ENCODE measurements at regions not wholly inside any gene's neighbourhood (a gene's known extent, or its start where the extent isn't known, plus 50 kb on each side); places are given as distances from the start of the nearest gene placed in this dataset.

DNA sequence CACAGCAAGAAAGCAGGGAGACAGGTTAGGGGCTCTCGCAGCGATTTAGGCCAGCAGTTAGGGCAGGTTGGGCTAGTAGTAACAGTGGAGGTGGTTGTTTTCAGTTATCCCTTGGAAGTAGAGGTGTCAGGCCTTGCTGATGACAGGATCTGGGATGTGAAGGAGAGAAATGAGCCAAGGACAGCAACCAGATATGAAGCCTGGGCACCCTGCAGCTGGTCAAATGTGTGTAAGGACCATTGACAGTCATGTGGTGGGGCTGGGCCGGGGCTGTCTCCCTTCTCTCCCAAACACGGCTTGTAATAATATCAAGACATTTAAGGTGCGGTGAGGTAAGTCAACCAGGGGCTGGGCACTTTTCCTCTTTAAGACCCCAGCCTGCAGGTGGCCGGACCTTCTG is 112.5 kb upstream of the IGFBP3 start:
- TF ChIP-seq GATA2 (IDR thresholded peaks at IDR 0.05; ENCODE audit: low read depth, low read length) (no peak), GATA3 (IDR thresholded peaks at IDR 0.05; ENCODE audit: low read depth, low read length) (no peak)

DNA sequence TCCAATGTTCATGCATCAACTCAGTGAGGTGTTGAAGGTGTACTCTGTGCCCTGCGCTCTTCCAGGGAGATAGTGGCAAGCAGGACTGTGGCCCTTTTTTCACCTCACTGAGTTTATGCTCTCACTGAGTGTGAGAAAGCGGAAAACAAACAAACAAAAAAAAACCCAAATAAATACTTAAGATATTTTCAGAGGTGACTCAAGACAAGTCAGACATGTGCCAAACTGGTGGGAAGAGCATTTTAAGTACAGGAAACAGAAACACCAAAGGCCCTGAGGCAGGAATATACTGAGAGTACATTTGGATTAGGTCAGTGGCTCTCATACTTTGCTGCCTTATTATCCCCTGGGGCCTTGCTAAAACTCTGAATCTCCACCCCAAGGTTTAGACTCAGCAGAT is 111.9 kb upstream of the IGFBP3 start:
- TF ChIP-seq GATA3 (IDR thresholded peaks at IDR 0.05; ENCODE audit: low read depth, low read length) (no peak), GATA2 (IDR thresholded peaks at IDR 0.05; ENCODE audit: low read depth, low read length) (no peak)

DNA sequence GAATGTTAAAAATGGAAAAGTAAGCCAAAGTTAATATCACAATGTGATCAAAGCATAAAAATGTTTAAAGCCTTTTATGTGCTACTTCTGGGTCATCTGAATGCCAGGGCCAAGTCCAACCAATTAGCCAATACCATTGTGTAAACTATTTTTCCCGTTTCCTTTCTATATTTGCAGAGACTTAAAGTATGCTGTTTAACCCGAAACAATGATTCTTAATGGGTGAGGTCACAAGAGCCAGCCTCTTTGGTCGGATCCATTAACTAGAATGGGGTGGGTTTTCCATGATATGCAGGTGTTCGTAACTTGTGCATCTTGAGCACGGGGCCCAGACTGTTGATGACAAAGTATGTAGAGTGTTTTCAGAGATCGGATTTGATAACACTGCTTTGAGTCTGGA is 111.3 kb upstream of the IGFBP3 start:
- no peak; the same call in 1 of the 2 replicates for TF ChIP-seq GATA2 (IDR thresholded peaks at IDR 0.05; ENCODE audit: low read depth, low read length)
- TF ChIP-seq GATA3 (IDR thresholded peaks at IDR 0.05; ENCODE audit: low read depth, low read length): no peak

DNA sequence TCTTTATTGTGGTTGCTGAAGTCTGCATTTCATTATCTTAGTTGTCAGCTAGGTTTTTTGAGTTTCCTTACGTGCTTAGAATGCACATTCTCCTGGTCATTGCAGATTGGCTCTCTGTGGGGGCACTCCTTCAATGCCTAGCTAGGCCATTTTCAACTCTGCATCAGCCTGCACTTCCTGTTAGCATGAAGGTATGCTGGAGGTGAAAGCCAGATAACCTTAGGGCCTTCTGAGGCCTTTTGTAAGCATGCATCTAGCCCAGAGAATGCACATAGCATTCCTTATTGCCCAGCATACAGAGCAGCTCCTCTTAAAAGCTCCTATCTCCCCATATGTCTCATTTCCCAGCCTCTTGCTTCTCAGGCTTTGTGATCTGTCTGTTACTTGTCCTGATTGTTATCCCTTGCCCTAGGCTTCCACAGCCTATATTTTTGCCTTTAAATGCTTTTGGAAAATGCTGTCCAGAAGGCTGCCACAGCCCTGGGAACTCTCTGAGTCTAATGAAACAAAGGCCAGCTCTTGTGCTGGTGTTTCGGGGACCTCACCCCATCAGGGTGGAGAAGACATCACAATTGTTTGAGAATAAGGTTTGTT is 108.1 kb upstream of the IGFBP3 start:
- peak; percentile 44; the same call in 1 of the 2 replicates for TF ChIP-seq GATA3 (IDR thresholded peaks at IDR 0.05; ENCODE audit: low read depth, low read length)
- TF ChIP-seq GATA2 (IDR thresholded peaks at IDR 0.05; ENCODE audit: low read depth, low read length): peak; percentile 76; the same call in 1 of the 2 replicates

DNA sequence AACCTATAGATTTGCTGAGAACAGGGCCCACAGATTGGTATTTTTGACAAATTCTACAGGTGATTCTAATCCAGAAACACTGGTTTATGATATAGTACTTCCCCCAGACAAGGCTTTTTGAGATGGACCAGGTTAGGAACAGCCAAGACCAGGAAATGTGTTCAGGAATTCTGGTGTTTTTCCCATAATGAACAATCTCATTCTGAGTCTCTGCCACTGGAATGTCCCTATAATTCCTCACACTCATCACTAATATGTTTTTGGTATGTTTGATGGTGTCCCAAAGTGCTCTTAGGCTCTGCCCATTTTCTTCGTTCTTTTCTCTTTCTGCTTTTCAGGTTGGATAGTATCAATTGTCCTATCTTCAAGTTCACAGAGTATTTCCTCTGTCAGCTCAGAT is 107.2 kb upstream of the IGFBP3 start:
- TF ChIP-seq GATA2 (IDR thresholded peaks at IDR 0.05; ENCODE audit: low read depth, low read length) (no peak), GATA3 (IDR thresholded peaks at IDR 0.05; ENCODE audit: low read depth, low read length) (no peak)

DNA sequence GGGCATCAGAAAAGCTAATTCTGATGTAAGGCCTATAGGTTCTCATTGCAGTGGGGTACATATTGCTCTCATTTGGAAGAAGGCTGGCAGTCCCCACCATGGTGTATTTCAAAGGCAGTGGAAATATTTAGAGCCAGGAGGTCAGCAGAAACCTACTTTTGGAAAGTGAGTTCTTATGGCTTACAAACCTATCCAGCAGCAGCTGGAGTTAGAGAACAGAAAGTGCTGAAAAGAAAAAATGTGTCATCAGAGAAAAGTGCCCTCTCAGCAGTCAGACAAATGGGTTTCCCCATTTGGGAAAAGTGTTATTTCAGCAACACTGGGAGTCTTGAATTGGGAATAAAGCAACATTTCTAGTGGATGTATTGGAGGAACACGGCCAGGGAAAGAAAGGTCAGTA is 105.7 kb upstream of the IGFBP3 start:
- TF ChIP-seq GATA2 (IDR thresholded peaks at IDR 0.05; ENCODE audit: low read depth, low read length) (no peak), GATA3 (IDR thresholded peaks at IDR 0.05; ENCODE audit: low read depth, low read length) (no peak)

DNA sequence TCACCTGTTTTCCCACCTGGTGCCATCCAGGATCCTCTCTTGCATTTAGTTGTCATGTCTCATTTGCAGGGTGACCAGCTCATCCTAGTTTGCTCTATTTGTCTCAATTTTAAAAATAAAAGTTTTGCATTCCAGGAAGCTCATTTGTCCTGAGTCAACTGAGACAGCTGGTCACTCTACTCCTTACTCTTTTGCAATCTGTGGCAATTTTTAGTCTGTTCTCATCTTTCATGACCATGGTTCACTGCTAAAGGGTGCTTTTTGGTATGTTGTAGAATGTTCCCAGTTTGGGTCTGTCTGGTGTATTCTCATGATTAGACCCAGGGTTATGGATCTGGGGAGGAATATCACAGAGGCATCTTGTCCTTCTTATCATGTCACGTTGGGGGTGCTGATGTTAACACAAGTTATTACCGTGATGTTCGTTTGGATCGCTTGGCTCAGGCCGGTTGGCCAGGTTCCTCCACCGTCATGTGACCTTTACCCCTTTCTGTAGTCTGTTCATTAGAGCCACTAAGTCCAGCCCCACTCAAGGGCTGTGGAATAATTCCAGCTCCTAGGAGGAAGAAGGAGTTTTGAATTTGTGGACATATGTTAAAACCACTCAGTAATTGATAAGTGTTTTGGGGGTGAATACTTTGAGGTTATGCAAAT is 103.3 kb upstream of the IGFBP3 start:
- no peak for TF ChIP-seq GATA3 (IDR thresholded peaks at IDR 0.05; ENCODE audit: low read depth, low read length)

DNA sequence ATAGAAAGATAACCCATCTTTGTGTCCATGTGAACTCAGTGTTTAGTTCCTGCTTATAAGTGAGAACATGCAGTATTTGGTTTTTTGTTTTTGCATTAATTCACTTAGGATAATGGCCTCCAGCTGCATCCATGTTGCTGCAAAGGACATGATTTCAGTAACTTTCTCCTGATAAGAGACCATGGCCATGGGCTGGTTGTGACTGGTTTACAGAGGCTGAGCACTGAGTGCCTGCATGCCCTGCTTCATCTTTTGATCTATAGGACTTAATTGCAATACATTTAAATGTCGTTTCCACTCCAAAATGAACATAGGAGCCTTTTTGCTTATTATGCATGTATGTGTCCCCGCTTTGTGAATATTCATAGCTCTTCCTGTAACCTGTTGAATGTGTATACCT is 101.3 kb upstream of the IGFBP3 start:
- TF ChIP-seq GATA3 (IDR thresholded peaks at IDR 0.05; ENCODE audit: low read depth, low read length): peak; percentile 13; the same call in 1 of the 2 replicates
- peak; percentile 62 for TF ChIP-seq GATA2 (IDR thresholded peaks at IDR 0.05; ENCODE audit: low read depth, low read length)

DNA sequence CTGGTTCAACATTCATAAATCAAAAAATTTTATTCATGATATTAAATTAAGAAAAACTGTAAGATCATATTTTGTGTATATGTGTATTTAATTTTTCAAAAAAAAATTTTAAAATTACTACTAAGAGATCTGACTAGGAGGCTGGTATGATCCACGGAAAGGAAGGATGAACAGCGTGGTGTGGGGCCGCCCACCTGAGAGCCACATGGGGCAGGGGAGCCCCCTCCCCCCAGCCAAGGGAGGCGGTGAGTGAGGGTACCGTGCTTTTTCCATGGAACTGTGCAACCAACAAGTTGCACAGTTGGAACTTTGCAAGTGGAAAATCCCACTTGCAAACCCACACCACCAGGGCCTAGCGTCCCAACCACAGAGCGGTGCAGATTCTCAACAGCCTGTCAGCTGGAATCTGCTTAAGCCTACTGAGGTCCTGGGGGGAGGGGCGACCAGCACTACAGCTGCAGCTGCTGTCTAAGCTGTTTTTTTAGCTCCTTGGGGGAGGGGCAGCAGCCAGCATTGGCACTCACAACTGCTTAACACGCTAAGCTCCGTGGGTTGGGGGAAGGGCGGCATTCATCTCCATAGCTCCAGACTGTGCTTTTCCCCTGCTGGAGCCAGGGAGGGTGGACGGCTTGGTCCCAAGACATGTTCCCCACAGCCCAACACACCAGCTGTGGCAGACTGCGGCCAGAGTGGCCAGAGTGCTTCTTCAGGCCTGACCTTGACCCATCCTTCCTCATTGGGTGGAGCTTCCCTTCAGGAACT is 94.2 kb upstream of the IGFBP3 start:
- TF ChIP-seq GATA3 (IDR thresholded peaks at IDR 0.05; ENCODE audit: low read depth, low read length) (no peak), GATA2 (IDR thresholded peaks at IDR 0.05; ENCODE audit: low read depth, low read length) (no peak)

DNA sequence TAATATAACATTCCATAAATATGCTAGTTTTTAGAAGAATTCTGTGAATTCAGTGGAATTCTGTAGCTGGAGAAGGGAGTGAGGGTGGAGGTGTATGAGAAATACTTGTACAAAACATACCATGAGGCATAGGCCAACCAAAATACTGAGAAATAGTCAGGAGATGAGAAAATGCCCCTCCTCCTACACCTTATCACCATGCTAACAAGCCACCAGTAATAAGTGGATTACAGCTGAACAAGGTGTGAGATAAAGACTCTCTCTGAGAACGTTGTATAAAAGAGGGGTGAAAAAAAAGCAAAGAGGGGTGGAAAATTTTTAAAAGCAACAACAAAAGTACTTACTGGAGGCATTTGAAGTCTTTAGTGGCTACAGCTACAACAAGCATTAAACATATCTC is 90.4 kb upstream of the IGFBP3 start:
- TF ChIP-seq GATA3 (IDR thresholded peaks at IDR 0.05; ENCODE audit: low read depth, low read length) (no peak), GATA2 (IDR thresholded peaks at IDR 0.05; ENCODE audit: low read depth, low read length) (no peak)

DNA sequence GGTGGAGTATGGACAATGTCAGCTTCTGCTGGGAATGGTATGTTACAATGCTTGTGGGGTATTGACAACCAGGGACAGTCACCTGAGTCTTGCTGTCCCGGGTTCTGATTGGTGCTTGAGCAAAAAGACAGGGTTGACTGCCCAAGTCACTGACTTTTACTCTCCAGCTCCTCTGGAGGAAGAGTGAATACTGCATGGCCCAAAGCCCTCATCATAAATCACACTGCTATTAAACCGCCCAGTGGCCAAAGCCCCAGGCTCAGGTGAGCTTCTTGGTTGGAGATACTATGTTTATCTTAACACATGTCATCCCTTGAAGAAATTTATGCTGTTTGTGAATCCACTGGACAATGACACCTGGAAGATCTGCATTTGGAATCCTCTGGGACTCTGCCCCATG is 90.0 kb upstream of the IGFBP3 start:
- no peak for TF ChIP-seq GATA2 (IDR thresholded peaks at IDR 0.05; ENCODE audit: low read depth, low read length)
- no peak for TF ChIP-seq GATA3 (IDR thresholded peaks at IDR 0.05; ENCODE audit: low read depth, low read length)

DNA sequence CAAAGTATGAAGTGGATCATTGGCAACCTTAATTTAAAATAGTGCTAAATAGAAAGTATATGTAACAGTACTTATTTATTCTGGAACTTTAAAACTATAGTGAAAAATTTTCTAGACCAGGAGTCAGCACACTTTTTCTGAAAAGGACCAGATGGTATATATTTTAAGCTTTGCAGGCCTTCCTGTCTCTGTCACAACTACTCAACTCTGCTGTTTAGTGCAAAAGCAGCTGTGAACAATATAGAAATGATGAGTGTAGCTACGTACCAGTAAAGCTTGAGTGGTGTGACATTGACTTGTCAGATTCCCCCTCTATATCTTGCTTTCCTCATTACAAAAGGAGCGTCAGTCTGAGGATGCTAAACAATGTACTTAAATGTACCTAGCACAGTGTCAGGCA is 88.1 kb upstream of the IGFBP3 start:
- no peak for TF ChIP-seq GATA3 (IDR thresholded peaks at IDR 0.05; ENCODE audit: low read depth, low read length)
- TF ChIP-seq GATA2 (IDR thresholded peaks at IDR 0.05; ENCODE audit: low read depth, low read length): no peak

DNA sequence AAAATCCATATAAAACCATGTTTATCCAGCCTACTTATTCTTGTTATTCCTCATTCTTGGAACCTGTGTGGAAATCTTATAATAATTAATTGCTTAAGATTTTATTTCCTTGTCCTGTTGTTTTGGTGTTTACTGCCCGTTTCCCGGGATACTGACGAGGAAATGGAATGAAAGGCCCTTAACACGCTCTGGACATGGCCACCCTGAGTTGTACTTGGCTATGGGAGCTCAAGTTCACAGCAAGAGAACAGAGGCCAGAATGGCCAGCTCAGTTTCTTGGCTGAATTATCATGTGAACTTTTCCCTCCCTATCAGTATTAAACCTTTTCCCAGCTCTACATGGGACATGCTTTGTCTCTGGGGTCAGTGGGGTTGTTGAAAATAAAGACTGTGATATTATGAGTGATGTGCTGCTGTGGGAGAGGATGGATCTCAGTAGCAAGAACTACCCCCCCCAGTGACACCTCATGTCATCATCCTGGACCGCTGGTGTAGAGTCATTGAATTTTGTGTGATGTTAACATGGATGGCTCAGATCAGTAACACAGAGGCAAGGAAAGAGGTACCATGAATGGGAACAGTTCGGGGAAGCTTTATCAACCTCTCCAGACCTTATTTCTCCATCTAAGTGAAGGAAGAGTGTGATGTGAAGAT is 87.0 kb upstream of the IGFBP3 start:
- TF ChIP-seq GATA3 (IDR thresholded peaks at IDR 0.05; ENCODE audit: low read depth, low read length) (no peak), GATA2 (IDR thresholded peaks at IDR 0.05; ENCODE audit: low read depth, low read length) (no peak)

DNA sequence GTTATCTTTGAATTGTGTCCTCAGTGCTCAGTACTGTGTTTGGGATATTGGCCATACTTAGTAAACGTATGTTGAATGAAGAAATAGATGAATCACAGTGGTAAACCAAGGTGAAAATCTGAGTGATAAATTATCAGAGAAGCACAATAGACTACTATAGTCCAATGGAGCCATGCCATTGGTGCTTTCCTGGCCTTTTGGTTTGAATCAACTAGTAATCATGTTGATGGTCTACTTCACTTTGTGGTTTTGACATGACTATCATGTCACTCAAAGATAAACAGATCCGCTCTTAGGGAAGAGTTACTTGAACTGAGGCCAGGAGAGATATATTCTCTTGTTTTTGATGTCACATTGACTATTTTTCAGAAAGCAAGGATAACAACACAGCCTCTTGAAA is 86.1 kb upstream of the IGFBP3 start:
- TF ChIP-seq GATA2 (IDR thresholded peaks at IDR 0.05; ENCODE audit: low read depth, low read length) (no peak), GATA3 (IDR thresholded peaks at IDR 0.05; ENCODE audit: low read depth, low read length) (no peak)

Data from SH-SY5Y (cell line).